ENCODE measurements at regions not wholly inside any gene's neighbourhood (a gene's known extent, or its start where the extent isn't known, plus 50 kb on each side); places are given as distances from the start of the nearest gene placed in this dataset.

GRCh38 chrX:6683353-6683752 lies 148.4 kb upstream of the VCX3A start:
- DNase-seq, result no peak

- no peak for DNase-seq
Measured at GRCh38 chrX:6681521-6682145, 146.7 kb upstream of the VCX3A start.

GRCh38 chrX:6679988-6680387 lies 145.1 kb upstream of the VCX3A start:
- no peak for DNase-seq

- no peak for DNase-seq
Measured at GRCh38 chrX:6679550-6679949, 144.6 kb upstream of the VCX3A start.

GRCh38 chrX:6678313-6678712 lies 143.4 kb upstream of the VCX3A start:
- DNase-seq, result no peak

- DNase-seq, result no peak
Measured at GRCh38 chrX:6674734-6675133, 139.8 kb upstream of the VCX3A start.

- DNase-seq, result no peak
Measured at GRCh38 chrX:6667048-6667768, 132.3 kb upstream of the VCX3A start.

- no peak for DNase-seq
Measured at GRCh38 chrX:6666624-6667023, 131.7 kb upstream of the VCX3A start.

GRCh38 chrX:6661736-6662135 lies 126.8 kb upstream of the VCX3A start:
- DNase-seq, result no peak

GRCh38 chrX:6660567-6661264 lies 125.8 kb upstream of the VCX3A start:
- no peak for DNase-seq

- no peak for DNase-seq
Measured at GRCh38 chrX:6645216-6645615, 110.3 kb upstream of the VCX3A start.

- no peak for DNase-seq
Measured at GRCh38 chrX:6644411-6644810, 109.5 kb upstream of the VCX3A start.

GRCh38 chrX:6640727-6641126 lies 105.8 kb upstream of the VCX3A start:
- no peak for DNase-seq

- no peak for DNase-seq
Measured at GRCh38 chrX:6614506-6614905, 79.6 kb upstream of the VCX3A start.

- no peak for DNase-seq
Measured at GRCh38 chrX:6599230-6599860, 64.4 kb upstream of the VCX3A start.

Measured in midbrain (tissue), 1 donor.